Hepatocyte (in vitro differentiated cells): ENCODE measurements at regions not wholly inside any gene's neighbourhood (a gene's known extent, or its start where the extent isn't known, plus 50 kb on each side); places are given as distances from the start of the nearest gene placed in this dataset.

Experiments used
- EZH2 ChIP-seq: fragments of 200-600 bp; sonication (generic); IDR thresholded peaks from 2 replicates; pipeline ENCODE4 v1.6.1; 2016; ENCODE audit warnings: antibody characterized with exemption, mild to moderate bottlenecking, borderline replicate concordance
- TF ChIP-seq, protein P1 (sequence below): fragments of 200-600 bp; sonication (generic); IDR thresholded peaks from 2 replicates; pipeline ENCODE4 v1.5.1; 2016; ENCODE audit warnings: antibody characterized with exemption, mild to moderate bottlenecking; ENCODE audit not compliant: poor library complexity

DNA sequence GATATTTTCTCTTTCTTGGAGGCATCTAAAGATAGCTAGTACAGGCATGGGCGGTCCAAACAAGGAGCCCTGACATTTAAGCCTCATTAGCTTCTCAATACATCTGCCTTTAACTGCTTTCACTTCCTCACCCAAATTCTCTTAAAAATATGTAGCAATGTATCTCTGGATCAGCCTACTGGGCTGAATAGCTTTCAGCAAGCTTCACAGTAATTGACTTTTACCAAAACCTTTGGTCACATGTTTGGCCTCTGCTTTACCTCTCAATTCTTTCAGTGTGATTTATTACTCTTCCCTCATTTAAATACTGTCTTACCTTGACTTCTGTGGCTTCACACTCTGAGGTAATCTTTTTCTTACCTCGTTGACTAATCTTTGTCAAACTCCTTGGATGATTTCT, 1618.1 kb downstream of the GRIK2 start:
- TF ChIP-seq, protein P1, sequence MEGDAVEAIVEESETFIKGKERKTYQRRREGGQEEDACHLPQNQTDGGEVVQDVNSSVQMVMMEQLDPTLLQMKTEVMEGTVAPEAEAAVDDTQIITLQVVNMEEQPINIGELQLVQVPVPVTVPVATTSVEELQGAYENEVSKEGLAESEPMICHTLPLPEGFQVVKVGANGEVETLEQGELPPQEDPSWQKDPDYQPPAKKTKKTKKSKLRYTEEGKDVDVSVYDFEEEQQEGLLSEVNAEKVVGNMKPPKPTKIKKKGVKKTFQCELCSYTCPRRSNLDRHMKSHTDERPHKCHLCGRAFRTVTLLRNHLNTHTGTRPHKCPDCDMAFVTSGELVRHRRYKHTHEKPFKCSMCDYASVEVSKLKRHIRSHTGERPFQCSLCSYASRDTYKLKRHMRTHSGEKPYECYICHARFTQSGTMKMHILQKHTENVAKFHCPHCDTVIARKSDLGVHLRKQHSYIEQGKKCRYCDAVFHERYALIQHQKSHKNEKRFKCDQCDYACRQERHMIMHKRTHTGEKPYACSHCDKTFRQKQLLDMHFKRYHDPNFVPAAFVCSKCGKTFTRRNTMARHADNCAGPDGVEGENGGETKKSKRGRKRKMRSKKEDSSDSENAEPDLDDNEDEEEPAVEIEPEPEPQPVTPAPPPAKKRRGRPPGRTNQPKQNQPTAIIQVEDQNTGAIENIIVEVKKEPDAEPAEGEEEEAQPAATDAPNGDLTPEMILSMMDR, result no peak
- TF ChIP-seq EZH2, result no peak
